ENCODE measurements at regions not wholly inside any gene's neighbourhood (a gene's known extent, or its start where the extent isn't known, plus 50 kb on each side); places are given as distances from the start of the nearest gene placed in this dataset.

- Histone ChIP-seq H4K8ac (ENCODE audit: extremely low read depth, insufficient read depth, low read length) (no peak overlapping the region), H2BK120ac (replicated peaks; ENCODE audit: low read depth, low read length) (no peak overlapping the region), H3K18ac (ENCODE audit: extremely low read depth, low read length) (no peak overlapping the region), H3K23me2 (ENCODE audit: low read depth, low read length) (no peaks in the 10 kb centered on the region; the same call in 1 of the 2 replicates), H3K9ac (replicated peaks in 1 of 4; ENCODE audit: extremely low read depth in 1 of 4, low read depth in 3 of 4, low read length in 3 of 4) (no peak overlapping the region), H3K4me3 (ENCODE audit: extremely low read depth in 1 of 4, insufficient read depth in 2 of 4, low read depth in 3 of 4, low read length in 4 of 4) (no peak overlapping the region), H2BK15ac (ENCODE audit: low read length) (no peak overlapping the region), H2BK20ac (ENCODE audit: low read length) (no peak overlapping the region; the same call in 1 of the 2 replicates), H3K23ac (ENCODE audit: insufficient read length) (no peak overlapping the region), H3K79me1 (ENCODE audit: low read depth, low read length) (no peaks in the 10 kb centered on the region), H4K20me1 (replicated peaks in 1 of 2; ENCODE audit: control insufficient read depth in 1 of 2, insufficient read depth in 2 of 2, low read length in 2 of 2) (no peaks in the 10 kb centered on the region), H2BK12ac (ENCODE audit: low read depth, low read length) (no peak overlapping the region), H3K4ac (replicated peaks; ENCODE audit: insufficient read length, low read depth, low read length) (no peak overlapping the region), H2BK5ac (ENCODE audit: low read depth, low read length) (no peak overlapping the region), H3K27me3 (replicated peaks in 1 of 4; ENCODE audit: control insufficient read depth in 3 of 4, extremely low read depth in 1 of 4, insufficient read depth in 3 of 4, low read length in 3 of 4) (no peaks in the 10 kb centered on the region), H3K4me1 (replicated peaks in 1 of 4; ENCODE audit: control insufficient read depth in 3 of 4, insufficient read depth in 4 of 4, low read length in 3 of 4) (peaks cover 0 to 8% (median 4%) of the 10 kb centered on the region in 4 experiments; a peak in 2 of 7 replicates), H3K14ac (ENCODE audit: insufficient read length) (no peak overlapping the region), H2AK5ac (ENCODE audit: low read depth, low read length) (no peak overlapping the region), H3K79me2 (ENCODE audit: control insufficient read depth in 1 of 2, insufficient read depth in 2 of 2, low read length in 2 of 2) (no peaks in the 10 kb centered on the region), H3K9me3 (ENCODE audit: insufficient read depth in 2 of 2, low read depth in 1 of 2, low read length in 1 of 2) (no peaks in the 10 kb centered on the region), H3K27ac (ENCODE audit: low read depth, low read length) (no peak overlapping the region), H3K36me3 (ENCODE audit: control insufficient read depth in 2 of 4, insufficient read depth in 4 of 4, low read length in 3 of 4) (no peaks in the 10 kb centered on the region), H3K4me2 (ENCODE audit: insufficient read depth in 1 of 2, low read depth in 2 of 2, low read length in 2 of 2) (no peak overlapping the region), H2AFZ (ENCODE audit: low read length) (no peak overlapping the region), H3K56ac (replicated peaks; ENCODE audit: insufficient read length, low read depth, low read length) (no peak overlapping the region), H4K91ac (replicated peaks; ENCODE audit: insufficient read length, low read length) (no peak overlapping the region), H4K5ac (ENCODE audit: insufficient read length, low read depth, low read length) (no peak overlapping the region)
- no peak for DNase-seq (ENCODE audit: low read depth in 1 of 2, low spot score in 2 of 2)
- ChIA-PET POLR2A (ENCODE audit: partially characterized antibody) (no interaction called here), CTCF (ENCODE audit: partially characterized antibody) (interaction anchor here (0.6 to 2.2 kb wide), 4 partner anchors 13 to 222 kb away, joined by 3 to 7 read pairs (median 3); no protein-coding TSS in a partner anchor)
- WGBS, 2 experiments (ENCODE audit: extremely low coverage in 1 of 2, insufficient coverage in 1 of 2, insufficient read length in 1 of 2, insufficient replicate concordance in 2 of 2, low coverage in 1 of 2, low lambda C conversion rate in 2 of 2, missing lambda C conversion rate in 1 of 2) = 86% methylated on average over 11 of the region's 11 CpGs; no CpG with 5 or more reads in 1 of the 2 experiments
- no peak for FAIRE-seq
- no peak for TF ChIP-seq BACH1 (IDR thresholded peaks at IDR 0.05; ENCODE audit: low read length)
Measured at GRCh38 chr2:173625315-173625714, 270.6 kb downstream of the CDCA7 start.
